ENCODE measurements at regions not wholly inside any gene's neighbourhood (a gene's known extent, or its start where the extent isn't known, plus 50 kb on each side); places are given as distances from the start of the nearest gene placed in this dataset.

DNA sequence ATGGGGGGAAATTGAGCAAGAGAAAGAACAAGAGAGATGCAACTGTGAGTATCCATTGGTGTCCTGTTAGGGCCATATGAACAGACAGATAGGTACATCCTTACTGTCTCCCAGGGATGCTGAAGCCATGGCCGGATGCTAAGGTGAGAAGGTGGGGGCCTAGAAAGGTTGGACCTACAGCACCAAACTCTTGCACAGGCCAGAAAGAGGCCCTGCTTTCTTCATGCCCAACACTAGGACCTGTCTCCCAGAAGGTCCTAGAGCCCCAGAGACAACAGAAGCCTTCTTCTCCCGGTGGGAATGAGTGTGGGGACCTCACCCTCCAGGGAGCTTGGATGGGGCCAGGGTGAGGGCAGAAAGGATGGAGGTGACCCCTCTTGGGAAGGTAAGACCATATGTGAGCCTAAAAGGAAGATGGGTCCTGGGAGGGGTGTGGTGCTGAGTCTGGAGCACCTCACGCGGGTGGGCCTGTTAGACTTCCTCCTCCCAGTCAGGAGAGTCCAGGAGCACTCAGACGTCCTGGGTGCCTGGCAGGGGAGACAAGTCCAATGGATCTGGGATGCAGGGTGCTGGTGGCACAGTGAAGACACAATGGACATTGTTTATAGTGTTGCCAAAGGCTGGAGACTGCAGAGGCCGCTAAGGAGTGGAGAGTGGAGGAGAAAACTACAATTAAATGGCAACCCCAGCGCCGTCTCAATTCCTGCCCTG lies 265.3 kb downstream of the CYP26B1 start:
- TF ChIP-seq Cebpa-rat (IDR thresholded peaks at IDR 0.05): no peak
- Histone ChIP-seq H3K4me2 (peak overlapping the region; percentile 31 to 96 (median 86)), H3K27ac (peak overlapping the region in 9 of 11 experiments; percentile 52 to 85 (median 75); a peak in 17 of 22 replicates), H3K27me3 (no peaks in the 10 kb centered on the region), H3K9ac (peak overlapping the region in 7 of 11 experiments; percentile 31 to 66 (median 46); a peak in 8 of 22 replicates), H3K36me3 (no peaks in the 10 kb centered on the region), H3K4me3 (peak overlapping the region in 1 of 10 experiments; percentile 53; a peak in 1 of 20 replicates), H3K4me1 (peaks cover 16 to 62% (median 46%) of the 10 kb centered on the region in 10 experiments), H4K20me1 (no peaks in the 10 kb centered on the region), H3K9me3 (replicated peaks in 1 of 11) (peaks cover 0 to 29% (median 5%) of the 10 kb centered on the region in 11 experiments; a peak in 11 of 22 replicates)

DNA sequence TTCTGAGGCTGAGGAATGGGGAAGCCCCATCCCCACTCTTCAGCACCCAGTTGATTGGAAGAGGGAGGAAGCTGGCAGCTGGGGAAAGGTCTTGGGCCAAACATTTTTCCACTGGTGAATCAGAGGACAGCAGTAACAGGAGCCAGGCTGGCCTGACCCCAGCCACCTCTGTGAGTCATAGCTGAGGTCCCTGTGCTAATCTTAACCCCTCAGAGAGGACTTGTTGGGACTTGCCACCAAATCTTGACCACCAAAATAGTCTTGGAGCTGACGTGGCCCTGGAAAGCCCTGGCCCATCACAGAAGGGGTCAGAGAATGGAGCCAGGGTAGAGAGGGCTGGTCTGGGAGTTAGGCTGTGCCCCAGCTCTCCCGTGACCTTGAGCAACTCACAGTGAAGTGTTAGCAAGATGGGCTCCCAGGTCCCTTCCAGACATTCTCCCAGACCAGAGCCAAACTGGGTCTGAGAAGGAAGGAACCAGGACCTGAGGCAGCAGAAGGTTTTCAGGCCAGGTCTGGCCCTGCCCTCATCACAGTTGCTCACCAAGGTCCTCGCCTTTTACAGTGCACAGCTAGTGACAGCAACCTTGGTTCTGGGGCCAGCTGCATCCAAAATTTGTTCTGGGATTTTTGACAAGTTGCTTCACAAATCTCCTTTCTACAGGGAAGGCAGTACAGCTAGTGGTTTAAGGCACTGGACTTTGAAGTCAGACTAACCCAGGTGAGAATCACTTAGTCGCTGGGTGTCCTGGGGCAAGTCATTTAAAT lies 266.6 kb downstream of the CYP26B1 start:
- Histone ChIP-seq H3K36me3 (no peaks in the 10 kb centered on the region), H3K9ac (peak overlapping the region in 1 of 11 experiments; percentile 13; a peak in 1 of 22 replicates), H3K4me2 (peak overlapping the region in 6 of 11 experiments; percentile 86 to 96 (median 88); a peak in 10 of 22 replicates), H3K27me3 (no peaks in the 10 kb centered on the region), H3K9me3 (replicated peaks in 1 of 11) (peaks cover 0 to 22% (median 5%) of the 10 kb centered on the region in 11 experiments; a peak in 11 of 22 replicates), H3K4me1 (peaks cover 16 to 64% (median 46%) of the 10 kb centered on the region in 10 experiments), H4K20me1 (no peaks in the 10 kb centered on the region), H3K27ac (peak overlapping the region in 7 of 11 experiments; percentile 23 to 85 (median 76); a peak in 11 of 22 replicates), H3K4me3 (no peak overlapping the region)
- TF ChIP-seq Cebpa-rat (IDR thresholded peaks at IDR 0.05): no peak

DNA sequence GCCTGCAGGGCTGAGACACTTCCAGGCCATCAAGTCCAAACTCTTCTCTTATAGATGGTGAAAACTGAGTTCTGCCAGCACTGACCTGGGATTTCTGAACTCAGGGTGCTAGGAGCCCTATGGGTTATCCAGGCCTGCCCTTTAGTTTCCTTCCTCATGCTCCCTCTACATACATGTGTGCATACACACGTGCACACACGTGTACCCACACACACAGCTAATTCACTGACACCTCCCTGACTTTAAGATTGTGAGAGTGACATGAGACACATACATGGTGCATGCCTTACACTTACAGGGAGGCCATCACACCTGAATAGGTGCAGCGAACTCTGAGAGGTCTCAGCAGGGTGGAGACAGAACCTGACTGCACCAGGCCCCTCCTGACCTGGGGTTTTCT lies 267.4 kb downstream of the CYP26B1 start:
- Histone ChIP-seq H3K9ac (no peak overlapping the region), H3K27ac (peak overlapping the region in 2 of 11 experiments; percentile 78 to 85; a peak in 2 of 22 replicates), H3K36me3 (no peaks in the 10 kb centered on the region), H3K4me3 (no peak overlapping the region), H3K27me3 (no peaks in the 10 kb centered on the region), H3K4me2 (peak overlapping the region in 5 of 11 experiments; percentile 86 to 96 (median 88); a peak in 8 of 22 replicates), H3K9me3 (replicated peaks in 1 of 11) (peaks cover 0 to 15% (median 0%) of the 10 kb centered on the region in 11 experiments; a peak in 5 of 22 replicates), H4K20me1 (no peaks in the 10 kb centered on the region), H3K4me1 (peaks cover 16 to 64% (median 46%) of the 10 kb centered on the region in 10 experiments)
- TF ChIP-seq Cebpa-rat (IDR thresholded peaks at IDR 0.05): no peak

DNA sequence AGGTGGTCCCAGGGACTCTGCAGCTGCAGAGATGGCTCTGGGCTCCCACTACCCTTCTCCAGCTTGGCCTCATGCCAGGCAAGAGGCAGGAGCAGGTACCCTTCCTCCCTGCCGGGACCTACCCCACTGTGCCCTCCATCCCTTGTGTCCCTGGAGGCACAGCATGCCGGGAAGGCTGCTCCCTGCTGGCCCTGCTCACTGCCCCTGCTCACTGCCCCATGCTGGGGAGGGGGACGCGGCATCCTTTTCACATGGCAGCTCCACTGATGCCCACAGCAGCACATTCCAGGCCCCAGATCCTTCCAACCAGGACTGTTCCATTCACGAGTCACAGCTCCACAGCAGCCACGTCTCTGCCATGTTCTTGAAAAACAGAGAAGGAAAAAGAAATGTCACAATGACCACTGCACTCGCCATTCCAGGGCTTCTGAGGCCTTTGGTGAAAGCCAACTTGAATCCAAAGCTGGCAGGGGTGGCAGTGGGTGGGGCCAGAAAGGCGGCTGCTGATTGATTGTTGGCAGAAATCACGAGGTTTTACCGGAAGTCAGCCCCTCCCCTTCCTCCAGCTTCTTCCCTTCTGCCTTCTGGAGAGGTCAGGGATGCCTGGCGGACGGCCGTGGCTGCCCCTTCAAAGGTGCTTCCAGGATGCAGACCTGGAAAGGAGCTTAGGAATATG lies 268.0 kb downstream of the CYP26B1 start:
- no peak overlapping the region for H3K9ac ChIP-seq
- no peaks in the 10 kb centered on the region for H4K20me1 ChIP-seq
- H3K4me2 ChIP-seq: peak overlapping the region in 4 of 11 experiments; percentile 7 to 96 (median 56); a peak in 5 of 22 replicates
- H3K27me3 ChIP-seq: no peaks in the 10 kb centered on the region
- no peak for TF ChIP-seq Cebpa-rat (IDR thresholded peaks at IDR 0.05)
- H3K4me3 ChIP-seq: no peak overlapping the region
- no peak overlapping the region for H3K27ac ChIP-seq
- H3K4me1 ChIP-seq: peaks cover 16 to 61% (median 45%) of the 10 kb centered on the region in 10 experiments
- no peaks in the 10 kb centered on the region for H3K36me3 ChIP-seq
- H3K9me3 ChIP-seq (replicated peaks in 1 of 11): peaks cover 0 to 8% (median 0%) of the 10 kb centered on the region in 11 experiments; a peak in 4 of 22 replicates

DNA sequence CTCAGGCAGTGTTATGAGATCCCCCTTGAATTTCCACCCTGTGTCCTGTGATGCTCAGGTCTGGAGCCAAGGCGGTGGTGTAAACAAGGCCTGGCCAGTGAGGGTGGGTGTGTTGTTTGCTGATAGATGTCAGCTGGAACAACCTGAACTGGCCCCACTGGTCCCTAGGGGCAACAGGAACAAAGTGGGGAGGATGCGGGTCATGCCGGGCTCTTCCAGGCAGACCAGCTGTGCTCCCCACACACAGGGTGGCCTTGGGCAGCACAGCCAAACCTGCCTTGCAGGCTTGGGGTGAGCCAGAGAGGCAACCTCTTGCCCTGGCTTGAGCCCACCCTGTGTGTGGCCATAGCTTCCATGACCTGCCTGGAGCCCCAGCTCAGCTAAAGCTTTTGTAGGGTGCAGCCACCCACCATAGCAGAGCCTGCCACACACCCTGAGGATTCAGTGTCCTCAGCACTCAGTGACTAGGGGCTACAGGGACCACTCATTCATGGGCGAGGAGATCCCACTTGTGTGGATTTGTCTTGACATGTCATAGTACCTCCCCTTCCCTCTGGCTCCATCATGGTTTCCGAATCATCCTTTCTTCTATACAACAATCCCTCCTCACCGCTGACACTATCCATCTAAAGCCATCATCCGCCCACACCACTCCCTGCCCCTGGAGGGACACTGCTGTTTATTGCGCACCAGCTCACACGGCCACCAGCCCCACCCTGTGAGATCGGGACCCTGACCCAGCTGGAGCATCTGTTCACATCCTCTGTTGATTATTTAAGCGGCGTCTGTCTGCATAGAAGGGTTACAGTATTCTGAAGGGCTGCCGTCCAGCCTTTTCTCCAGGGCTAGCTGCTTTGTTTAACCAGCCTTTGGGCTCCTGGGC lies 268.8 kb downstream of the CYP26B1 start:
- no peaks in the 10 kb centered on the region for H3K27me3 ChIP-seq
- H3K4me1 ChIP-seq: peaks cover 16 to 53% (median 38%) of the 10 kb centered on the region in 10 experiments
- no peak for TF ChIP-seq Cebpa-rat (IDR thresholded peaks at IDR 0.05)
- no peak overlapping the region for H3K9ac ChIP-seq
- peaks cover 0 to under 1% (median 0%) of the 10 kb centered on the region in 11 experiments; a peak in 1 of 22 replicates for H3K9me3 ChIP-seq (replicated peaks in 1 of 11)
- peak overlapping the region in 5 of 11 experiments; percentile 9 to 30 (median 21); a peak in 6 of 22 replicates for H3K4me2 ChIP-seq
- 0 out of 22 replicates have a peak overlapping the region, but pooled peaks of 1 of the 11 experiments have one; percentile 29 for H3K27ac ChIP-seq
- H4K20me1 ChIP-seq: no peaks in the 10 kb centered on the region
- no peak overlapping the region for H3K4me3 ChIP-seq
- no peaks in the 10 kb centered on the region for H3K36me3 ChIP-seq

DNA sequence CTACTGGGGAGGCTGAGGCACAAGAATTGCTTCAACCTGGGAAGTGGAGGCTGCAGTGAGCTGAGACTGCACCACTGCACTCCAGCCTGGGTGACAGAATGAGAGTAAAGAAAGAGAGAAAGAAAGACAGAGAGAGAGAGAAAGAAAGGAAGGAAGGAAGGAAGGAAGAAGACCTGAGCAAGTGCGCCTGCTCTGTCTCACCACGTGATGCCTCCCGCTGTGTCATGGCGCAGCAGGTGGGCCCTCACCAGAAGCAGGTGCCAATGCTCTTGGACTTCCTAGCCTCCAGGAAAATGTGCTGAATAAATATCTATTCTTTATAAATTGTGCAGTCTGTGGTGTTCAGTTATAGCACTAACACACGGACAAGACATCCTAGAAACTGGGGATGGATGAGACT lies 270.0 kb downstream of the CYP26B1 start:
- no peaks in the 10 kb centered on the region for H3K9me3 ChIP-seq (replicated peaks in 1 of 11)
- H3K27ac ChIP-seq: no peak overlapping the region
- no peaks in the 10 kb centered on the region for H3K36me3 ChIP-seq
- no peak for TF ChIP-seq Cebpa-rat (IDR thresholded peaks at IDR 0.05)
- H4K20me1 ChIP-seq: no peaks in the 10 kb centered on the region
- no peak overlapping the region for H3K9ac ChIP-seq
- peak overlapping the region in 4 of 11 experiments; percentile 8 to 30 (median 17); a peak in 1 of 22 replicates for H3K4me2 ChIP-seq
- H3K4me3 ChIP-seq: no peak overlapping the region
- no peaks in the 10 kb centered on the region for H3K27me3 ChIP-seq
- H3K4me1 ChIP-seq: peaks cover 6 to 40% (median 25%) of the 10 kb centered on the region in 10 experiments

DNA sequence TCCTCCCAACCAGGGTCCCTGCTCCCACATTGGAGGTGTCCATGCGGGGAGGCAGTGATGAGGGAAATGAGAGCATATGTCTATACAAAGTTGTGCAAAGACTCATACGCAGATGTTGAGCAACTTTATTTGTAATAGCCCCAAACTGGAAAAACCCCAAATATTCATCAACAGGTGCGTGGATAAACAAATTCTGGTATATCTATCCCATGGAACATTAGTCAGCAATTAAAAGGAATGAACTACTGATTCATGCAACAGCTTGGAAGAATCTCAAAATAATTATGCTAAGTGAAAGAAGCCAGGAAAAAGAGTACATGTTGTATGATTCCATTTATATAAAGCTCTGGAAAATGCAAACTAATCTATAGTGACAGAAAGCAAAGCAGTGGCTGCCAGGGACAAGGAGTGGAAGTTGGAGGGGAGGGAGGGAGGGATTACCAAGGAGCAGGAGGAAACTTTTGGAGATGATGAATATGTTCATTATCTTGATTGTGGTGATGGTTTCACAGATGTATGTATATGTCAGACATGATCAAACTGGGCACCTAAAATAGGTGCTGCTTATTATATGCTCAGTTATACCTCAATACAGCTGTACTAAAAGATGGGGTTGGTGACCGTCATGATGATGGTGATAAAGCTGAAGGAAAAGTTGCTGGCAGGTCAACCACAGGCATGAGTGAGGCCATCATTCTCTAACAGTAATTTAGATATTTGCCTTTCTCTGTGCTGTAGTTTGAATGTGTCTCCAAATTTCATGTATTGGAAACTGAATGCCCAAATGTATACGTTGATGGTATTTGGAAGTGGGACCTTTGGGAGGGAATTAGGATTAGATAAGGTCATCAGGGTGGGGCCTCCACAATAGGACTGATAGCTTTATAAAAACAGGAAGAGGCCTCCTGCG lies 270.9 kb downstream of the CYP26B1 start:
- Histone ChIP-seq H3K36me3 (no peaks in the 10 kb centered on the region), H3K4me1 (peaks cover 4 to 32% (median 17%) of the 10 kb centered on the region in 10 experiments; a peak in 16 of 20 replicates), H3K27ac (no peak overlapping the region), H3K9ac (no peak overlapping the region), H4K20me1 (no peaks in the 10 kb centered on the region), H3K4me3 (no peak overlapping the region), H3K9me3 (replicated peaks in 1 of 11) (no peaks in the 10 kb centered on the region), H3K4me2 (no peak overlapping the region), H3K27me3 (no peaks in the 10 kb centered on the region)
- no peak for TF ChIP-seq Cebpa-rat (IDR thresholded peaks at IDR 0.05)

Measured in BLaER1 treated with 17β-estradiol and CSF1 and Interleukin-3, amounts not matched to agents 10 nM and 100 nM (cell line).